C4-2B (cell line): ENCODE measurements at regions not wholly inside any gene's neighbourhood (a gene's known extent, or its start where the extent isn't known, plus 50 kb on each side); places are given as distances from the start of the nearest gene placed in this dataset.

Experiments used
- CTCF ChIP-seq: fragments of 450-650 bp; conservative IDR thresholded peaks from 2 replicates; pipeline ENCODE4 v1.5.1; 2017; ENCODE audit warnings: mild to moderate bottlenecking
- ZFX ChIP-seq: fragments of 450-650 bp; IDR thresholded peaks from 2 replicates; pipeline ENCODE4 v1.6.1; 2017

- TF ChIP-seq CTCF, result no peak
- no peak for TF ChIP-seq ZFX
These were observed 398.5 kb upstream of the FIGN start for GRCh38 chr2:164134336-164134735.
